GM18873 (cell line): ENCODE measurements at regions not wholly inside any gene's neighbourhood (a gene's known extent, or its start where the extent isn't known, plus 50 kb on each side); places are given as distances from the start of the nearest gene placed in this dataset.

ENCODE experiments used
- ATAC-seq: cut with Tn5 transposase; IDR thresholded peaks from one replicate; pipeline ENCODE4 v1.9.1; 2021; ENCODE audit warnings: mild to moderate bottlenecking, moderate library complexity, moderate number of reproducible peaks; ENCODE audit not compliant: unreplicated experiment, low FRiP score

DNA sequence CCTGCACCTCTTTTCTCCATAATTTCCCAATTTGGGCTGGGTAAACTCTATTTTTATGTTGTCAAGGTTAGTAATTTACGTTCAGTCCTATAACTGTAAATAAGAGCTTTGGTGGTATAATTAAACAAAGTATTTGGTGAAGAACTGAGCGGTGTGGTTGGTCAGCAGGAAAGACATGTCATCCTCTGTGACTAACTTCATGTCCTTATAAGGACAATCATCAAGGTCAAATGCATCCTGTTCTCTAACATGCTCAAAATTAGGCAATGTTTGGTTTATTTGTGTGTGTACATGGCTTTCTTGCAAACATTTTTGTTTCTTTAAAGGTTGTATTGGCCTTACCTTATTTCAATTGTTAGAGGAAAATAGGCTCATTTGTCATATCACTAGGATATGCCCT, 121.5 kb upstream of the NABP1 start:
- ATAC-seq = no peak

DNA sequence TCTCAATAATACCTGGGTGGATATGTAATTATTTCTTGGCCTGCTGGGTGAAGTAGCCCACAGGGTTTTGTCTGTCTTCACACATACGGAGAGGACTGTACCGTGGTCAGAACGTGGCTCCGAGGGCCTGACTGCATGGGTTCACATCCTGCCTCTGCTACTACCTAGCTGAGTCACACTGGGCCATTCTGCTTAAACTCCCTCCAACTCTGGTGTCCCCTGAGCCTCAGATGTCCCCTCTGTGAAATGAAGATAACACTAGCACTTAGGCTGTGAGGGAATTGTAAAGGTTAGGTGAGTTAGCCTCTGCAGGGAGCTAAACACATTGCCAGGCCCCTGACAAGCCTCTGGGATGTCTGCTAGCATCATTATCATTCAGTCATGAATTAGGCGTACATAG, 120.1 kb upstream of the NABP1 start:
- no peak for ATAC-seq

DNA sequence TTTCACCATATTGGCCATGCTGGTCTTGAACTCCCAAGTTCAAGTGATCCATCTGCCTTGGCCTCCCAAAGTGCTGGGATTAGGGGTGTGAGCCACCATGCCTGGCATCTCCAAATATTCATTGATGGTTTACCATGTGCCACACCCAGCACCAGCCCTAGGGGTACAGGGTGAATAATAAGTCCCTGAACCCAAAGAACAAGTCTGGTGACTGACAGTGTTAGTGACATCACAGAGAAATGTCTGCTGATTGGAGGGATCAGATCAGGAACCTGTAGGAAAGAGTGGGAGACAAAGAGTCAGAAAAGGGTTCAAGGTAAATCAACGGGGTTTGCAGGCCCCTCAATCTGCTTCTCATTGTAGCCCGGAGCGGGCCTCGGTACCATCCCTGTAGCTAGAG, 118.4 kb upstream of the NABP1 start:
- ATAC-seq = no peak

DNA sequence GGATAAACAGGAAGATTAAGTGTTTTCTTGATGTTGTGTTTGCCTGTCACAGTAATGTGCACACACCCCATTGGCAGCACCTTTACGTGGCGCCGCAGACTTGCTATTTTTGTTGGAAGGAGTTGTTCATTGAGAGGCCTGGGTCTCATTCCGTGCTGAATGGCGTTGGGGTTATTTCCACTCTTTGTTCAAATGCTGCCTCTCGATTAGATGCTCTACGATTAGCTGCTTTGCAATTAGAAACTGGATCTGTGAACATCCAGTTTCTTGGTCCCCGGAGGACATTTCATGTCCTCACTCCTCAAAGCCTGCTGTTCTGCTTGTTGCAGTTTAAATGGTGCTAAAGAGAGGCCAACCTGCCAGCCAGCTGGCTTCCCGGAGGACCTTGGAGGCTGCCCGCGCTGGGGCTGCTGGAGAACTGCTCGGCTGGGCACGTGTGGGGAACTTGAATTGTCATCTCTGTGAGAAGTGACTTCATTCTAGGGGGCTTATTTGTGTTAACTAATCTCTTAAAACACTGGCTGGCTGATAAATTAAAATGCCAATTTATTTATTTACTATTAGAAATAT, 117.4 kb upstream of the NABP1 start:
- ATAC-seq = no peak

DNA sequence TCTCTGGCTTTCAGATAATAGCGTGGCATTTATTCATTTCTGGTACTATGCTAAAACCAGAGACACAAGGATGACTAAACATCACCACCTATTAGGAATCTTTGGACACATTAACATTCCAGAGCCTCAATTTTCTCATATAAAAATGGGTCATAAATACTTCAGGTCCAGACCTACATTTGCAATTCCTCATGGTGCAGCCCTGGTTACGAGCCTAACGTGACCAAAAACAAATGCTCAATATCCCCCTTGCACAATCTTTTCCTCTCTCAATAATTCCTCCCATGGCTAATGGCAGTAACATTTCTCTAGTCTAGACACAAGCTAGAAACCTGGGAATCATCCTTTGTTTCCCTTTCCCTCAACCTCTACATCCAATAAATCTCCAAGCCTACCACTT, 112.8 kb upstream of the NABP1 start:
- ATAC-seq = no peak

DNA sequence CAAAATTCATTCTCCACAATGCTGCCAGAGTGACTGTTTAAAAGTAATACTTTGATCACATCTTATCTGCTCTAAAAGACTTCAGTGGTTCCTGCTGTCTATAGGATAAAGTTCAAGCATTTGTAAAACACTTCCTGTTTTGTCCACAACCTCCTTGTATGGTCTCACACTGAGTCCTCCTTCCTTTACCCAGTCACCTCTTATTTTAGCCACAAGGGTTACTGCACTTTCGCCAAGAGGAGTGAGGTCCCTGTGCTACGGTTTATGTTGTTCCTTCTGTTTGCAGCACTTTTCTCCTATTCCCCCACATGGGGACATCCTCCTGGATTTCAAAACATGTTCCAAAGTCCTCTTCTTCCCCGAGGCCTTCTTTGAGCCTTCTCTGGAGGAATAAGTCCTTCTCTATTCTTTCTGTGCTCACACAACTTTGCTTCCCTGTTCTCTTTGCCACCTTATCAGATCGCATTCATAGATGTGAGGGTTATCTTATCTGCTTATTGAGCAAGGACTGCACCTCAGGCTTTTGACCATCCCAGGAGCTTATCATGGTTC, 112.2 kb upstream of the NABP1 start:
- ATAC-seq = no peak

DNA sequence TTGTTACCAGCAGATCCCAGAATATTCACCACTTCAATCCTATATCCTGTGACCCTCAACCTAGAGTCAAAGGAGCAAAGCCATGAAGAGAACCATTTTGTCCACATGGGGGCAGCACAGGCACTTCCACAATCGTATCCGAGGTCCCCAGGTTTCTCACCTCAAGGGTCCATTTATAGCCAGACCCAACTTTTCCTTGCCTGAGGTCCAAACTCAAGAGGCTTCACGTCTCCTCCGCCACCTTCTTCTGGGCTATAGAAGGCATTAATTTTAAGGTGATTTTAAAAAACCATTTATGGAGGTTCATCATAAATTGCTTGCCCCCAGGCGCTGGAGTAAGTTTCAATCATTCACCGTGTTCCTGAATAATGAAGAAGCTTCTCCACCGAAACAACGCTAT, 111.6 kb upstream of the NABP1 start:
- peak; percentile 54 for ATAC-seq

DNA sequence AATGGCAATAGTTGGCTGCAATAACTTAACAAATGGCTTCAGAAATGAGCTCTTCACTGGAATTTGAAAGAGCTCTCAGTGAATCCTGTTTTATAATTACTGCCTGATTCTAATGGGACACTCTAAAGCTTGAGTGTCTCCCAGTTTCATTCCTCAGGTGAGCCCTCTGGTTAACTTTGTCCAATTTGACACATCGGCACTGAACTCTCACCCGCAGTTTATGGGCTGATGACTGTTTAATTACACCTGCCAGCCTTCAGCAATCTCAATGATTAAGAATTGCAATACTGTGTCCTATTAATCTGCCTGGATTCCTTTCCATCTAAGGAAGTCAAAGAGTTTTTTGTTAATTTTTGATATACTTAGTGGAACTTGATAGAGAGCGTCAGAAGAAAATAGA, 110.7 kb upstream of the NABP1 start:
- no peak for ATAC-seq

DNA sequence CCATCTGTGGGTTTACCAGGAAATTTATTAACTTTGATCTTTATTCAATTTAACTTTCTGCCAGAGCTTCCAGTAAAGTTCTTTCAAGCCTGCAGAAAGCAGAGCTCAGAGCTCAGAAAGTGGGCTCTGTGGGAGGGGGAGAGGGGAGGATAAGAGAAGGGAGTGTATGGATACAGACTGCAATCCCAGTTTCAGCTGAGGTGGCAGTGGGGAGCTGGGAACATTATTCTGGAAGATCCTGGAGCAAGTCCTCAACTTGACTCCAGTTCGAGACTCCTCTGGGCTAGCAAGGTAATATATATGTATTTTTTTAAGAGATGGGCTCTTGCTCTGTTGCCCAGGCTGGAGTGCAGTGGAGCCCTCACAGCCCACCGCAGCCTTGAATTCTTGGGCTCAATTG, 108.9 kb upstream of the NABP1 start:
- no peak for ATAC-seq

DNA sequence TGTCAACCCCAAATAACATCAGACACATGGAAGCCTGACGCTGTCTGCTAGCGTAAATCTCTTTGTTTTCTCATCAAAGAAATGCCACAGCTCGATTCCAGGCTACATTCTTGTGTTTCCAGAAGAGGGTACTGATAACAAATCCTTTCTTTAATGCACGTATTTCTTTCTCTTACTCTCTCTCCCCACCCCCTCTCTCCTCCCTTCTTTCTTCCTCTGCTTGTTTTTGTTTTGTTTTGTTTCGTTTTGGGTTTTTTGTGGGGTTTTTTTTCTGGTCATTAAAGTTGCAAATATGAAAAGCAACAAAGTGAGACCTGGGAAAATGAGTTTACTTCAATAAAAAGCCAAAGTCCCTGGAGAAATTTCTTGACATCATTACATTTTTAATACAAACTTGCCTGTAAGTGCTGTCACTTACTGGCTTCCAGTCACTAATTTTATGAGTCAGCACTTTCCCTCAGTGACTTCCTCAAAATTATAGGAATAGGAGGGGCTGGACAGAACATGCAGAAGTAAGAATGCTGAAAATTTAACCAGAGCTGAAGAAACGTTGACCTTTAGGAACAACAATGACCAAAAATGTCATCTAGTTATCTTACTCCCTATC, 106.7 kb upstream of the NABP1 start:
- ATAC-seq = peak; percentile 48

DNA sequence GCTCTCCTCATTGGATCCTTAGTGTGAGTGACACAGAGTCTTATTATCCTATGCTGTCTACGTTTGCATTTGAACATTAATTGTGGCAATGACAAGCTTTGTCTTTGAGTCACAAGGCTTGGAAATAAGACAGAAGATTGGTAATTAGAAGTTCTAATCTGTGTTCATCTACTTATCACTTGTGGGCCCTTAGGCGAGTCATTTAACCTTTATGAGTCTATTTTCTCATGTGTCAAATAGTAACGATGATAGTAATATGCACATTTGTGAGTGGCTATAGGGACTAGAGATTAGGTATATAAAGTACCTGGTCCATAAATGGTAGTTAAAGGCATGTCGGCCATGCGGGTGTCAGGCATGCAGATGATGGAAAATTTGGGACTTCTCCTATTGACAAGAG, 105.6 kb upstream of the NABP1 start:
- no peak for ATAC-seq

DNA sequence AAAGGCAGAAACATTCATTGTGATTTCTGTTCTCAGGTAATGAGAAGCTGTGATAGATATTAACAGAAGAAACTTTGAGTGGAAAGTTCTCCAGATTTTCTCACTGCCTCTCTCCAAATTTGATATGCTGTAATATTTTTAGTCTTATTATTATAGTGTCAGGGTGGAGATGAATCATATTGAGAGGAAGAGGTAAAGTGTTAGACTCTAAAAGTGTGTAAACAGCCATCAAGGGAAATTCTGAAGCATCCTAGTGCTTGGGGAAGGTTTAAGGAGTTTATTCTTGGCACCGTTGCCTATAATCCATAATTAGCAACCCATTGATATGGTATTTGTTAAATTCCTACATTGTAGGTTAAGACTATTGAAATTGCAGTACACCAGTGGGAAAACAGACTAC, 104.7 kb upstream of the NABP1 start:
- ATAC-seq = no peak

DNA sequence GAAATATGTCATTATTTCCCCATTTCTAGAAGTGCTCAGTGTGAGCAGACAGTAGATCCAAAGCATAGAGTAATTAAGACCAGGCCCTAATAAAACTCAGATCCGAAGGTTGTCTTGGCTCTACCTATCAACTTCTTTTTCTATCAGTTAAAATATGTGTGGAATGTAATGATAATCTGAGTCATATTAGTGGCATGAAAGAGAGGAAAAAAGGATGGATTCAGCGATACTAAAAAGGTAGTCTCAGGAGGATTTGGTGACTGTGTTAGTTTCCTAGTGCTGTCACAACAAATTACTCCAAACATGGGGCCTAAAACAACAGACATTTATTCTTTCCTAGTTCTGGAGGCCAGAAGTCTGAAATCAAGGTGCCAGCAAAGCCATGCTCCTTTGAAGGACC, 103.7 kb upstream of the NABP1 start:
- no peak for ATAC-seq

DNA sequence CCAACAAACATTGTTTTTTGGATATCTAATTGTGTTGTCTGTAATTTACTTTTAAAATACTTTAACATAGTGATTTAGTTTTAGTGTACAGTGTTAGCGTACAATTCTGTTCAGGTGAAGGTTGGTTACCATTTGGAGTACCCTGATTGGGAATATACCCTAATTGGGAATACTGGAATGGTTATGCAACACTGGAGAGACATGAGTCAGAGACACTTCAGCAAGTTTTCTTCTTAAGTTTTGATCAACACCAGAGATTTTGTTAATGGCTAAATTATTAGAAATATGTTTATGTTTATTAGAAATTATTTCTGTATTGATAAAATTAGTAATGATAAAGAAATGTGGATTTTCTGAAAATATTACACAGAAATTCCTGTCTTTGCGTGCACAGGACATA, 100.3 kb upstream of the NABP1 start:
- no peak for ATAC-seq

DNA sequence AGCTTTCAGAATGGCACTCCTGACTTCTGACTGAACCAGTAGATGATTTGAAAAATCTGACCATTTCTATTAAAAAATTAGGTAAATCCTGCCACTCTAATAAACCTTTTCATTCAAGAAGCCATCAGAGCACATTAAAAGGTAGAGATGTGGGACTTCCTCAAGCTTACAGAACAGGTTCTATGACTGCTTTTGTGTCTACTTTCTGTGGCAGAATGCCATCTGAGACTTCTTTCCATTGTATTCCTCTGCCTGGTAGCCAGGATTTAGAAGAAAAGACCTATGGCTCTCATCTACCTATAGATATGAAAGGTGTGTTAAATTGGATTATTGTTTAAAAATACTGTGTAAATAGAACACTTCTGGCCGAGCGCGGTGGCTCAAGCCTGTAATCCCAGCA, 99.9 kb upstream of the NABP1 start:
- no peak for ATAC-seq

DNA sequence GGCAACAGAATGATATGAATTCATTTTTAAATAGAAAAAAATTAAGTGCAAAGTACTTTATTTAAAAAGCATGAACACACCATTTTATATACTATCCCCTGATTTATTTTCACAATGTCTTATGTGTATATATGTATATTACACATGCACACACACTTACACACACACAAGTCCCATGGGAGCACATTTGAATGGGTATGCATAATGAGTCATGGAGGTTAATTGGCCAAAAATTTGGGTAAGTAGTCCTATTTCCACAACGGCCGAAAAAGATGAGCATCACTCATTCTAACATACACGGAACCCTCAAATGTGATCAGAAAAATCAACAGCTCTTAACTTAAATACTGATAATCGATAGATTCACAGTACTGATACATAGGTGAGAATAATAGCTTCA, 97.4 kb upstream of the NABP1 start:
- no peak for ATAC-seq

DNA sequence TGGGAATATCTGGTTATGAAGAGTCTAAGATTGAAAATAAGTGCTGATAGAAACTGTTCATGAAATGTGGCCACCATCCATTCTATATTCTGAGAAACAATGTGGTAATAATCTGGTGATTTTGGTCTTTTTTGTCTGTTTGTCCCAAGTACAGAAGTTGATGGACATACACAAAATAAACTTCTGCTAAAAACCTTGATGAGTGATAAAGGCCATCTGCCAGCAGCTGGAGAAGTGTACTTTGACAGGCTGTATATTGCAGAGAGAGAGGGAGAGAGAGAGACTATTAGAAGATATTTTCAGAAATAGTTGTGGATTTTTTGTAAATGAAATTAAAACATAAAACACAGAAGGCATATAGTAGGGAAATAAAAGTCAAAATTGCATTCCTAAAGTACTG, 96.9 kb upstream of the NABP1 start:
- no peak for ATAC-seq

DNA sequence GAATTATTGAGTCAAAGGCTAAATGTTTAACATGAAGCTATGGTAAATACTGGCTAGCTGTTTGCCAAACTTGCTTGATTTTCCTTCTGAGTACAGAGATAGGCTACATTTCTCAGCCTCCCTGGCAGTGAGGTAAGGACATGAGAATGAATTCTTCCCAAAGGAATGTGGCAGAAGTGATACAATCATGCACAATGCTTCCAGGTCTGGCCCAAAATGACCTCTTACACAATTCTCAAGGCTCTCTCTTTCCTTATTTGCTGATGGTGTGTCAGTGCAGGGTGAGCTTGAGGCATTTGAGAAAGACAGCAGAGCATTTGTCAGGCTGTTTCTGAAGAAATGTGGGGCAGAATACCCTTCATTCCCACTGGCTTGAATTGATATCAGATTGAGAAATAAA, 95.6 kb upstream of the NABP1 start:
- no peak for ATAC-seq

DNA sequence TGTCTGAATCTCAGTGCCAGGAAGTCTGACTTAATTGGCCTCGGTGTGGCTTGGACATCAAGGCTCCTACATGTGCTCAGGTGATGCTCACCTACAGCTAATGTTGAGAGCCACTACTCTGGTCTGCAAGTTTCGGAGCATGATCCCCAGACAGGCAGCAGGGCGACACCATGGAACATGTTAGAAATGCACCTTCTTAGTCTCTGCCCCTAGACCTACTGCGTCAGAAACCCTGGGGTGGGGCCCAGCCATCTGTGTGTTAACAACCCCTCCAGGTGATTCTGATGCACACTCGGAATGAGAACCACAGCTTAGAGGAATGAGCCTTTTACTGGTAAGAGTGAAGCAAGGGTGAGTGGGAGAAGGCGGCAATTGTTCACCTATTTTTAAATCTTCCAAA, 86.9 kb upstream of the NABP1 start:
- ATAC-seq = no peak

DNA sequence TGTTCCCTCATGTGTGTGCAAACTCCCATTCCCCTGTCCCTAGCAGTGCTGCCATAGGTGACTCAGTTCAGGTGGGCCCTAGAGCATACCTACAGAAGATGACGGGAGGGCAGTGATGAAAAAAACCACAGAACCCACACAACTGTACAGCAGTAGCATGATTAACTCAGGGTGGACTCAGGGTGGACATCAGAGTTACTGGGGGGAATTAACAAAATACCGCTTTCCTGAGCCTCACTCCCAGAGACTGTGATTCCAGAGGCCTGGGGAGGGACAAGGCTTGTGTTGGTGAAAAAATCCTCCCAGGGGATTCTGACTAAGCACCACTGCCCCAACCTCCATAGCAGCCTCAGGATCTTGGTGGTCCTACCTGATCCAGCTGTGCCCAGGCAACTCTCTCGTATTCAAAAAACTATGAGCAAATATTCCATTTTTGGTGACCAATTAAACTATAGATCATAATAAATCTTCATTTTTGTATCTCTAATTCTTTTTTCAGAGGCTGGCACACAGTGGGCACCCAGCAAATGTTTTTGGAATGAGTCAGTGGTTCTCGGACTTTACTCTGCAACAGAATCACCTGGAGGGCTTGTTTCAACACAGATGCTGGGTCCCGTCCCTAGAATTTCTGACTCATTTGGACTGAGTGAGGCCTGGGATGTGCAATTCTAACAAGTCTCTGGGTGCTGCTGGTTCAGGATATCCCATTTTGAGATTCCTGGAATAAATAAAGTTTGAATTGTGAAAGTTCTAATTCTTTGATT, 84.1 kb upstream of the NABP1 start:
- no peak for ATAC-seq

DNA sequence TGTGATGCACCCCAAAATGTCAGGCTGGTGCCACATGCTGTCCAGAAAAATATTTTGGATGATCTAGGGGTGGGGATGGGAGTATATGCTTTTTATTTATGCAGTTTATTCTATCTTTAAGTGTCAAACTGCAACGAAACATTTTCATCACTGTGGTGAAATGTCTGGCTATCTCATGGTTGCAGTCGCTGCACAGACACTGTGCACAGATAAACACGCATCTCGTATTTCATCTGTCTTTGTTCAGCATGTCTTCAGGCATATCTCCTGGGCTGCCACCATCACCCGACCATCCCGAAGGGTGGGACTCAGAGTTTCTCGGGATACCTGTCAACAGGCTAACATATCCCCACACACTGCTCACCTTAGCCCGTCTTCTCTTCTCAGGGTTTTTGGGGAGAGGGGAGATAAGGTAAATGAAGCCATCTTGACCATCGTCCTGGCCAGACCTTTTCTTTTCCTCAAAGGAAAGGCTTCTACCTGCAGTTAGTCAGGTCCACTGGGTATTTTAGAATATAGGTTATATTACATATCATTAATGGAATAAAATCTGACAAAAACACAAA, 80.7 kb upstream of the NABP1 start:
- ATAC-seq = no peak

DNA sequence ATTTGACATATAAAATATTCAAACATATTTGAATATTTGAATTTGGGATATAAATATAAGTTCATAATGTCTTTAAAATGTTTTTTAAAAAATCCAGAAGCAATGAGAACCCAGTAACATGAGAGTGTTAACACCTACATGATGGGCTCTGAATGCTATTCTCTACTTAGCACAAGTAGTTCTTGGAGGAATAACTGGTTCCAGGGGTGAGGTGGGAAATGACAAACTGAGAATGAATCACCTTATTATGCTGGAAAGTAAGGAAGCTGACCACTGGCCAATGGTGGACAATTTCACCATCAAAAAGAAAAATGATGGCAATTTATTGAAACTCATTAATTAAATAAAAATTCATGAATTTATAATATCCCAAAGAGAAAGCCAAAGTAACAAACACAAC, 79.6 kb upstream of the NABP1 start:
- ATAC-seq = no peak
